Ascending aorta (tissue), 2 donors: ENCODE measurements at regions not wholly inside any gene's neighbourhood (a gene's known extent, or its start where the extent isn't known, plus 50 kb on each side); places are given as distances from the start of the nearest gene placed in this dataset.

Experiments used
- DNase-seq, 2 donors: peaks; one replicate each; pipeline ENCODE4 v3.0.0-alpha.2; 2019; ENCODE audit warnings: low spot score in 2 of 2
- H3K27ac ChIP-seq, 2 donors: fragments of 200-600 bp; sonication (generic); one replicate each; pipeline ENCODE4 v1.5.1; 2016 to 2017; ENCODE audit warnings: mild to moderate bottlenecking in 1 of 2
- H3K27me3 ChIP-seq: fragments of 200-600 bp; sonication (generic); one replicate; pipeline ENCODE4 v1.5.1; 2017
- H3K36me3 ChIP-seq, 2 donors: fragments of 200-600 bp; sonication (generic); one replicate each; pipeline ENCODE4 v1.5.1; 2016
- H3K4me1 ChIP-seq, 2 donors: fragments of 200-600 bp; sonication (generic); one replicate each; pipeline ENCODE4 v1.5.1; 2016 to 2017; ENCODE audit warnings: mild to moderate bottlenecking in 1 of 2
- H3K4me3 ChIP-seq, 2 donors: fragments of 200-600 bp; sonication (generic); one replicate each; pipeline ENCODE4 v1.5.1; 2016 to 2017; ENCODE audit warnings: mild to moderate bottlenecking in 1 of 2
- H3K9me3 ChIP-seq, 2 donors: fragments of 200-600 bp; sonication (generic); one replicate each; pipeline ENCODE4 v1.5.1; 2016
- intact Hi-C: fragments of 100-400 bp; cut with DNase I; formaldehyde crosslinking; loops from one replicate; pipeline ENCODE4 v1.15.1; 2023
- TF ChIP-seq, protein P1 (sequence below), 3 experiments: fragments of 200-600 bp in 2 of 3; fragments of 450-650 bp in 1 of 3; sonication (generic) in 2 of 3; IDR thresholded peaks; one replicate each; pipeline ENCODE4 v1.5.1; 2016 to 2019; ENCODE audit warnings: antibody characterized with exemption in 3 of 3, mild to moderate bottlenecking in 1 of 3, moderate library complexity in 1 of 3

- TF ChIP-seq, protein P1, sequence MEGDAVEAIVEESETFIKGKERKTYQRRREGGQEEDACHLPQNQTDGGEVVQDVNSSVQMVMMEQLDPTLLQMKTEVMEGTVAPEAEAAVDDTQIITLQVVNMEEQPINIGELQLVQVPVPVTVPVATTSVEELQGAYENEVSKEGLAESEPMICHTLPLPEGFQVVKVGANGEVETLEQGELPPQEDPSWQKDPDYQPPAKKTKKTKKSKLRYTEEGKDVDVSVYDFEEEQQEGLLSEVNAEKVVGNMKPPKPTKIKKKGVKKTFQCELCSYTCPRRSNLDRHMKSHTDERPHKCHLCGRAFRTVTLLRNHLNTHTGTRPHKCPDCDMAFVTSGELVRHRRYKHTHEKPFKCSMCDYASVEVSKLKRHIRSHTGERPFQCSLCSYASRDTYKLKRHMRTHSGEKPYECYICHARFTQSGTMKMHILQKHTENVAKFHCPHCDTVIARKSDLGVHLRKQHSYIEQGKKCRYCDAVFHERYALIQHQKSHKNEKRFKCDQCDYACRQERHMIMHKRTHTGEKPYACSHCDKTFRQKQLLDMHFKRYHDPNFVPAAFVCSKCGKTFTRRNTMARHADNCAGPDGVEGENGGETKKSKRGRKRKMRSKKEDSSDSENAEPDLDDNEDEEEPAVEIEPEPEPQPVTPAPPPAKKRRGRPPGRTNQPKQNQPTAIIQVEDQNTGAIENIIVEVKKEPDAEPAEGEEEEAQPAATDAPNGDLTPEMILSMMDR (IDR thresholded peaks at IDR 0.05), result no peak
- H3K27ac ChIP-seq, result no peak overlapping the region
- DNase-seq, result no peak
- H3K4me1 ChIP-seq, result no peaks in the 10 kb centered on the region
- intact Hi-C loops, result no loop called here
- no peaks in the 10 kb centered on the region for H3K36me3 ChIP-seq
- H3K27me3 ChIP-seq, result no peaks in the 10 kb centered on the region
- no peaks in the 10 kb centered on the region for H3K9me3 ChIP-seq
- H3K4me3 ChIP-seq, result no peak overlapping the region
Observed at GRCh38 chr9:80602291-80602690, 1030.5 kb downstream of the TLE4 start.

GRCh38 chr9:80596579-80596978, 1024.8 kb downstream of the TLE4 start:
- Histone ChIP-seq H3K36me3 (no peaks in the 10 kb centered on the region), H3K4me3 (no peak overlapping the region), H3K27ac (no peak overlapping the region), H3K9me3 (no peaks in the 10 kb centered on the region), H3K4me1 (no peaks in the 10 kb centered on the region), H3K27me3 (no peaks in the 10 kb centered on the region)
- intact Hi-C loops, result no loop called here
- DNase-seq, result no peak
- TF ChIP-seq, protein P1 (IDR thresholded peaks at IDR 0.05), result no peak

DNA sequence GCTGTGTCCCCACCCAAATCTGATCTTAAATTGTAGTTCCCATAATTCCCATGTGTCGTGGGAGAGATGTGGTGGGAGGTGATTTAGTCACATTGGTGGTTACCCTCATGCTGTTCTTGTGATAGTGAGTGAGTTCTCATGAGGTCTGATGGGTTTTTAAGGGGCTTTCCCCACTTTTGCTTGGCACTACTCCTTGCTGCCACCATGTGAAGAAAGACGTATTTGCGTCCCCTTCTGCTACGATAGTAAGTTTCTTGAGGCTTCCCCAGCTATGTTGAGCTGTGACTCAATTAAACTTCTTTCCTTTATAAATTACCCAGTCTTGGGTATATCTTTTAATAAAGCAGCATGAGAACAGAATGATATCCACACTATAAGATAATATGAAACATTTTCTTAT, 1023.4 kb downstream of the TLE4 start:
- no peak for DNase-seq
- Histone ChIP-seq H3K27me3 (no peaks in the 10 kb centered on the region), H3K27ac (no peak overlapping the region), H3K4me1 (no peaks in the 10 kb centered on the region), H3K9me3 (no peaks in the 10 kb centered on the region), H3K36me3 (no peaks in the 10 kb centered on the region), H3K4me3 (no peak overlapping the region)
- intact Hi-C loops, result no loop called here
- TF ChIP-seq, protein P1 (IDR thresholded peaks at IDR 0.05), result no peak

GRCh38 chr9:80592413-80592812, 1020.6 kb downstream of the TLE4 start:
- DNase-seq, result no peak
- no peaks in the 10 kb centered on the region for H3K4me1 ChIP-seq

DNA sequence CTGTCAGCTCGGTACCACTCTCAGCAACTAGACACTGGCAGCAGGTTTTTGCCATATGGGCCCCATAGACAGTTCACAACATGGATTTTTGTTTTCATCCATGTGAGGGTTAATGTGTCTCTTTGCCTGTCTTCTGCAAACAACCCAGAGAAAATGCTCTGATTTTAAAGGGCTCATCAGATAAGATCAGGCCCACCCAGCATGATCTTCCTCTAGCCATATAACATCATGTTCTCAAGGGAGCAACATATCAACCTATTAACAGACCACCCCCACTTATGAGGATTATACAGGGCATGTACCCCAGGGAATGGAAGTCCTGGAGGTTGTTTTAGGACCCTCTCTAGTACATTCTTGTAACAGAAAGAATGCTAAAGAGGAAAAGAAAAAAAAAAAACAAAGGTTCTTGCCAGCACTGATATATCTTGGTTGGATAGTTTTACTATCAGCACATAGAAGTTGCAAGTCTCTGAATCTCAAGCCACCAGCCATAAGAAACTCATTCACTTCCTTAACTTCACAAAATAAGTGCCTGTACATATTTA, 1015.1 kb downstream of the TLE4 start:
- intact Hi-C loops, result no loop called here
- no peaks in the 10 kb centered on the region for H3K27me3 ChIP-seq
- DNase-seq, result no peak
- H3K4me1 ChIP-seq, result no peaks in the 10 kb centered on the region
- H3K36me3 ChIP-seq, result no peaks in the 10 kb centered on the region
- TF ChIP-seq, protein P1 (IDR thresholded peaks at IDR 0.05), result no peak
- H3K9me3 ChIP-seq, result no peaks in the 10 kb centered on the region
- no peak overlapping the region for H3K4me3 ChIP-seq
- H3K27ac ChIP-seq, result no peak overlapping the region

More at GRCh38 chr9:80592413-80592812, 1020.6 kb downstream of the TLE4 start:
- no peak overlapping the region for H3K4me3 ChIP-seq
- H3K36me3 ChIP-seq, result no peaks in the 10 kb centered on the region
- H3K9me3 ChIP-seq, result no peaks in the 10 kb centered on the region
- intact Hi-C loops, result no loop called here
- H3K27me3 ChIP-seq, result no peaks in the 10 kb centered on the region
- no peak overlapping the region for H3K27ac ChIP-seq
- TF ChIP-seq, protein P1 (IDR thresholded peaks at IDR 0.05), result no peak

DNA sequence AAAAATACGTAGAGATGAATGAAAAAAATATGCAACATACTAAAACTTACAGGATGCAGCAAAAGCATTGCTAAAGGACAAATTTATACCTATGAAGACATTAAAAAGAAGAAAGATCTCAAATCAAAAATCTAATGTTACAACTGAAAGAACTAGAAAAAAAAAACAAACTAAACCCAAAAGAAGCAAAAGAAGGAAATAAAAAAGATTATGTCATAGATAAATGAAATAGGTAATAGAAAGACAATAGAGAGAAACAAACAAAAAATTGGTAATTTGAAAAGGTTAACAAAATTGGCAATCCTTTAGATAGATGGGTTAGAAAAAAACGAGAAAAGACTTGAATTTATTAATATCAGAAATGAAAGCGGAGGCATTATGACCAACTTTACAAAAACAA, 1000.2 kb downstream of the TLE4 start:
- Histone ChIP-seq H3K4me1 (no peaks in the 10 kb centered on the region), H3K27ac (no peak overlapping the region), H3K36me3 (no peaks in the 10 kb centered on the region), H3K9me3 (peaks cover 0 to 13% of the 10 kb centered on the region in 2 donors), H3K27me3 (no peaks in the 10 kb centered on the region), H3K4me3 (no peak overlapping the region)
- DNase-seq, result no peak
- TF ChIP-seq, protein P1 (IDR thresholded peaks at IDR 0.05), result no peak
- intact Hi-C loops, result no loop called here
